T-cell (primary cell): ENCODE measurements at regions not wholly inside any gene's neighbourhood (a gene's known extent, or its start where the extent isn't known, plus 50 kb on each side); places are given as distances from the start of the nearest gene placed in this dataset.

ENCODE experiments used
- ATAC-seq, 4 experiments: fragments of 200-7000 bp in 3 of 4; fragments of 150-1000 bp in 1 of 4; cut with Tn5 transposase; replicated peaks in 1 of 4; 1 replicate in 3 of 4; 2 replicates in 1 of 4; pipeline ENCODE4 v1.10.0; 2021; ENCODE audit warnings: moderate library complexity in 3 of 4, mild to moderate bottlenecking in 2 of 4, moderate number of reproducible peaks in 1 of 4
- CTCF ChIA-PET, 2 donors: fragments of 300-600 bp; sonication (Branson Sonifier 250); formaldehyde crosslinking; loops; one replicate each; lab custom pipeline; 2022; ENCODE audit warnings: antibody characterized with exemption in 2 of 2; lab: Charles Lee
- POLR2A ChIA-PET, 2 donors: fragments of 300-600 bp; sonication (Branson Sonifier 250); formaldehyde crosslinking; loops; one replicate each; lab custom pipeline; 2022; ENCODE audit warnings: antibody characterized with exemption in 2 of 2; lab: Charles Lee
- DNase-seq, 35 experiments: peaks; one replicate each; pipeline versions ENCODE4 v3.0.0 to v3.0.0-alpha.2; 2013 to 2023
- H3K27ac ChIP-seq: one replicate; pipeline ENCODE4 v1.5.1; 2013; ENCODE audit warnings: low read length
- H3K27me3 ChIP-seq, 2 experiments: replicated peaks in 1 of 2; 1 replicate in 1 of 2; 2 replicates in 1 of 2; pipeline versions ENCODE4 v1.6.1 to v1.7.0; 2013; ENCODE audit warnings: low read length in 1 of 2, mixed read lengths in 1 of 2; ENCODE audit not compliant: control insufficient read depth in 2 of 2, insufficient read depth in 2 of 2; ENCODE audit errors: extremely low read depth in 1 of 2
- H3K36me3 ChIP-seq, 2 donors: 1 replicate in 1 of 2; 2 replicates in 1 of 2; pipeline versions ENCODE4 v1.6.1 to v1.7.0; 2013; ENCODE audit warnings: low read length in 1 of 2; ENCODE audit not compliant: control insufficient read depth in 2 of 2, insufficient read depth in 1 of 2; ENCODE audit errors: extremely low read depth in 1 of 2
- H3K4me1 ChIP-seq, 2 experiments: 1 replicate in 1 of 2; 2 replicates in 1 of 2; pipeline versions ENCODE4 v1.6.1 to v1.7.0; 2013; ENCODE audit warnings: low read length in 2 of 2, mixed read lengths in 1 of 2; ENCODE audit not compliant: insufficient read depth in 2 of 2, control insufficient read depth in 1 of 2; ENCODE audit errors: extremely low read depth in 1 of 2
- H3K4me3 ChIP-seq, 2 donors: 1 replicate in 1 of 2; 2 replicates in 1 of 2; pipeline versions ENCODE4 v1.5.1 to v1.7.0; 2013; ENCODE audit warnings: mild to moderate bottlenecking in 2 of 2, low read length in 1 of 2, moderate library complexity in 1 of 2; ENCODE audit not compliant: control insufficient read depth in 1 of 2; ENCODE audit errors: extremely low read depth in 1 of 2
- H3K9me3 ChIP-seq: 2 replicates; pipeline ENCODE4 v1.7.0; 2013
- H3K27ac Mint-ChIP-seq, 2 donors: one replicate each; pipeline ENCODE4 v1.8.0; 2020 to 2021; ENCODE audit warnings: mild to moderate bottlenecking in 2 of 2, mixed read lengths in 2 of 2
- H3K27me3 Mint-ChIP-seq, 2 donors: one replicate each; pipeline ENCODE4 v1.8.0; 2021 to 2022; ENCODE audit warnings: mixed read lengths in 2 of 2
- H3K36me3 Mint-ChIP-seq: one replicate; pipeline ENCODE4 v1.8.0; 2021; ENCODE audit warnings: mixed read lengths
- H3K4me1 Mint-ChIP-seq, 3 donors: one replicate each; pipeline ENCODE4 v1.8.0; 2020 to 2022; ENCODE audit warnings: mixed read lengths in 3 of 3, mild to moderate bottlenecking in 1 of 3
- H3K4me3 Mint-ChIP-seq, 3 donors: one replicate each; pipeline ENCODE4 v1.8.0; 2020 to 2022; ENCODE audit warnings: mild to moderate bottlenecking in 3 of 3, mixed read lengths in 3 of 3, moderate library complexity in 3 of 3
- H3K9me3 Mint-ChIP-seq, 3 donors: one replicate each; pipeline ENCODE4 v1.8.0; 2020 to 2022; ENCODE audit warnings: mixed read lengths in 3 of 3
- WGBS: methylation state at CpG from one replicate; pipeline ENCODE4 v1.1.5; 2013; ENCODE audit warnings: missing lambda C conversion rate; ENCODE audit not compliant: insufficient coverage; 5-methylcytosine and 5-hydroxymethylcytosine counted together

GRCh38 chr2:198660501-198660900 lies 797.2 kb downstream of the SATB2 start:
- H3K4me3 Mint-ChIP-seq, result no peak overlapping the region
- POLR2A ChIA-PET, result no interaction called here
- no CpG with 5 or more reads among the region's 3 CpGs for WGBS
- no peaks in the 10 kb centered on the region for H3K27me3 Mint-ChIP-seq
- CTCF ChIA-PET, result no interaction called here
- Histone ChIP-seq H3K4me3 (no peak overlapping the region), H3K36me3 (no peaks in the 10 kb centered on the region), H3K27me3 (no peaks in the 10 kb centered on the region), H3K27ac (no peak overlapping the region), H3K9me3 (no peaks in the 10 kb centered on the region), H3K4me1 (no peaks in the 10 kb centered on the region)
- ATAC-seq (no peak), DNase-seq (no peak)
- H3K9me3 Mint-ChIP-seq, result no peaks in the 10 kb centered on the region
- no peak overlapping the region for H3K27ac Mint-ChIP-seq
- no peaks in the 10 kb centered on the region for H3K36me3 Mint-ChIP-seq
- no peaks in the 10 kb centered on the region for H3K4me1 Mint-ChIP-seq

GRCh38 chr2:198659096-198659870 lies 798.5 kb downstream of the SATB2 start:
- no peaks in the 10 kb centered on the region for H3K4me1 ChIP-seq
- WGBS, result no CpG with 5 or more reads among the region's 5 CpGs
- no peak overlapping the region for H3K27ac Mint-ChIP-seq
- H3K9me3 Mint-ChIP-seq, result no peaks in the 10 kb centered on the region
- CTCF ChIA-PET, result no interaction called here
- H3K4me3 Mint-ChIP-seq, result no peak overlapping the region
- no peak overlapping the region for H3K27ac ChIP-seq
- no peak for DNase-seq
- no peaks in the 10 kb centered on the region for H3K36me3 ChIP-seq
- no peaks in the 10 kb centered on the region for H3K36me3 Mint-ChIP-seq
- POLR2A ChIA-PET, result no interaction called here
- H3K4me3 ChIP-seq, result no peak overlapping the region
- no peaks in the 10 kb centered on the region for H3K27me3 ChIP-seq
- H3K27me3 Mint-ChIP-seq, result no peaks in the 10 kb centered on the region
- no peaks in the 10 kb centered on the region for H3K4me1 Mint-ChIP-seq
- H3K9me3 ChIP-seq, result no peaks in the 10 kb centered on the region
- no peak for ATAC-seq

- H3K27me3 Mint-ChIP-seq, result no peaks in the 10 kb centered on the region
- H3K4me3 Mint-ChIP-seq, result no peak overlapping the region
- ChIA-PET POLR2A (interaction anchor here in 1 of 2 donors (0.6 kb wide), 1 partner anchor 365 kb away, joined by 4 read pairs; no protein-coding TSS in a partner anchor), CTCF (interaction anchor here (0.6 to 1.2 kb wide), 3 partner anchors 343 to 1541 kb away, joined by 3 to 5 read pairs (median 3); no protein-coding TSS in a partner anchor)
- H3K9me3 ChIP-seq, result no peaks in the 10 kb centered on the region
- no peaks in the 10 kb centered on the region for H3K9me3 Mint-ChIP-seq
- no peaks in the 10 kb centered on the region for H3K4me1 Mint-ChIP-seq
- no peak overlapping the region for H3K27ac Mint-ChIP-seq
- no peak for DNase-seq
- H3K4me1 ChIP-seq, result no peaks in the 10 kb centered on the region
- H3K27me3 ChIP-seq, result no peaks in the 10 kb centered on the region
- WGBS, result 80% methylated on average over 1 of the region's 6 CpGs
- H3K4me3 ChIP-seq, result no peak overlapping the region
- ATAC-seq, result no peak
- no peaks in the 10 kb centered on the region for H3K36me3 Mint-ChIP-seq
- H3K27ac ChIP-seq, result no peak overlapping the region
- H3K36me3 ChIP-seq, result no peaks in the 10 kb centered on the region
Observed at GRCh38 chr2:198657512-198658121, 800.1 kb downstream of the SATB2 start.

GRCh38 chr2:198656869-198657268 lies 800.9 kb downstream of the SATB2 start:
- Mint-ChIP-seq H3K9me3 (no peaks in the 10 kb centered on the region), H3K4me3 (no peak overlapping the region), H3K27me3 (no peaks in the 10 kb centered on the region), H3K4me1 (no peaks in the 10 kb centered on the region), H3K36me3 (no peaks in the 10 kb centered on the region), H3K27ac (no peak overlapping the region)
- no peak overlapping the region for H3K27ac ChIP-seq
- ChIA-PET POLR2A (interaction anchor here in 1 of 2 donors (0.6 kb wide), 1 partner anchor 364 kb away, joined by 4 read pairs; no protein-coding TSS in a partner anchor), CTCF (interaction anchor here (0.6 to 1.2 kb wide), 3 partner anchors 342 to 1542 kb away, joined by 3 to 5 read pairs (median 3); no protein-coding TSS in a partner anchor)
- no peaks in the 10 kb centered on the region for H3K36me3 ChIP-seq
- H3K9me3 ChIP-seq, result no peaks in the 10 kb centered on the region
- H3K27me3 ChIP-seq, result no peaks in the 10 kb centered on the region
- no peak overlapping the region for H3K4me3 ChIP-seq
- no peak for ATAC-seq
- DNase-seq, result no peak
- H3K4me1 ChIP-seq, result no peaks in the 10 kb centered on the region
- no CpG with 5 or more reads among the region's 2 CpGs for WGBS

- Histone ChIP-seq H3K27ac (no peak overlapping the region), H3K36me3 (no peaks in the 10 kb centered on the region), H3K4me3 (no peak overlapping the region), H3K27me3 (no peaks in the 10 kb centered on the region), H3K9me3 (no peaks in the 10 kb centered on the region), H3K4me1 (no peaks in the 10 kb centered on the region)
- no peaks in the 10 kb centered on the region for H3K9me3 Mint-ChIP-seq
- POLR2A ChIA-PET, result no interaction called here
- peaks cover 0 to 4% of the 10 kb centered on the region in 2 donors for H3K27me3 Mint-ChIP-seq
- ATAC-seq, result no peak
- no peaks in the 10 kb centered on the region for H3K4me1 Mint-ChIP-seq
- no peak overlapping the region for H3K4me3 Mint-ChIP-seq
- no CpG with 5 or more reads among the region's 5 CpGs for WGBS
- no peak overlapping the region for H3K27ac Mint-ChIP-seq
- no peaks in the 10 kb centered on the region for H3K36me3 Mint-ChIP-seq
- CTCF ChIA-PET, result interaction anchor here (0.5 to 0.6 kb wide), 2 partner anchors 34 to 834 kb away, joined by 3 to 11 read pairs; no protein-coding TSS in a partner anchor
- no peak for DNase-seq
Observed at GRCh38 chr2:198654646-198655045, 803.1 kb downstream of the SATB2 start.

- no peaks in the 10 kb centered on the region for H3K36me3 ChIP-seq
- Mint-ChIP-seq H3K4me3 (no peak overlapping the region), H3K9me3 (no peaks in the 10 kb centered on the region), H3K36me3 (no peaks in the 10 kb centered on the region), H3K27ac (no peak overlapping the region), H3K27me3 (peaks cover 0 to 4% of the 10 kb centered on the region in 2 donors), H3K4me1 (no peaks in the 10 kb centered on the region)
- ATAC-seq (no peak), DNase-seq (no peak)
- H3K27ac ChIP-seq, result no peak overlapping the region
- 30% methylated on average over 1 of the region's 2 CpGs for WGBS
- no peaks in the 10 kb centered on the region for H3K9me3 ChIP-seq
- H3K4me1 ChIP-seq, result no peaks in the 10 kb centered on the region
- no peak overlapping the region for H3K4me3 ChIP-seq
- no peaks in the 10 kb centered on the region for H3K27me3 ChIP-seq
- ChIA-PET POLR2A (no interaction called here), CTCF (no interaction called here)
Observed at GRCh38 chr2:198653311-198653710, 804.4 kb downstream of the SATB2 start.
